D721Med (cell line): ENCODE measurements at regions not wholly inside any gene's neighbourhood (a gene's known extent, or its start where the extent isn't known, plus 50 kb on each side); places are given as distances from the start of the nearest gene placed in this dataset.
"Not testable (repeated sequence)": the region's sequence is repeated elsewhere in the genome, so short reads cannot be mapped to it uniquely, and the experiment has no call there.

Experiments
- DNase-seq: peaks from one replicate; pipeline ENCODE4 v3.0.0; 2011; ENCODE audit warnings: low spot score; ENCODE audit not compliant: insufficient read length
- FAIRE-seq: peaks from 2 replicates; lab custom pipeline; 2011; peaks lifted over from hg19 to GRCh38; lab: Jason Lieb, UNC
- TF ChIP-seq, protein P1 (sequence below): IDR thresholded peaks from 2 replicates; pipeline ENCODE4 v1.5.1; 2012; ENCODE audit warnings: mild to moderate bottlenecking, control low read depth; ENCODE audit not compliant: insufficient read depth; ENCODE audit errors: missing control alignments

DNA sequence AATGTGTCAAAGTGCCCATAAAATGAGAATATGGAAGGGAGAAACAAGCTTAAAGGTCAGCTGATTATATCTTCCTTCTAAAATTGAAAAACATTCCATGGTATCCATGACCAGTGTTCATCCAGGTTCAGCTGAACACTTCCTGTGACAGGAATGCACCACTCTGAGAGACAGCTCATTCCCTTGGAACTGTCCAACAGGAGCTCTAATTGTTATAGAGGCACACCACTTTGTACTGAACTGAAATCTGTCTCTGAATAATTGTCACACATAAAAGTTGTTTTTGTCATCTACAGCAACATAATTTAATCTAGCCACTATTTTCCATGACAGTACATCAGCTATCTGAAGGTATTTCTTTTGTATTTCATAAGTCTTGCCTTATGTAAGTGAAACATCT is 195.9 kb upstream of the ZNF804A start:
- no peak for DNase-seq
- peak; percentile 76 for FAIRE-seq
- TF ChIP-seq, protein P1, sequence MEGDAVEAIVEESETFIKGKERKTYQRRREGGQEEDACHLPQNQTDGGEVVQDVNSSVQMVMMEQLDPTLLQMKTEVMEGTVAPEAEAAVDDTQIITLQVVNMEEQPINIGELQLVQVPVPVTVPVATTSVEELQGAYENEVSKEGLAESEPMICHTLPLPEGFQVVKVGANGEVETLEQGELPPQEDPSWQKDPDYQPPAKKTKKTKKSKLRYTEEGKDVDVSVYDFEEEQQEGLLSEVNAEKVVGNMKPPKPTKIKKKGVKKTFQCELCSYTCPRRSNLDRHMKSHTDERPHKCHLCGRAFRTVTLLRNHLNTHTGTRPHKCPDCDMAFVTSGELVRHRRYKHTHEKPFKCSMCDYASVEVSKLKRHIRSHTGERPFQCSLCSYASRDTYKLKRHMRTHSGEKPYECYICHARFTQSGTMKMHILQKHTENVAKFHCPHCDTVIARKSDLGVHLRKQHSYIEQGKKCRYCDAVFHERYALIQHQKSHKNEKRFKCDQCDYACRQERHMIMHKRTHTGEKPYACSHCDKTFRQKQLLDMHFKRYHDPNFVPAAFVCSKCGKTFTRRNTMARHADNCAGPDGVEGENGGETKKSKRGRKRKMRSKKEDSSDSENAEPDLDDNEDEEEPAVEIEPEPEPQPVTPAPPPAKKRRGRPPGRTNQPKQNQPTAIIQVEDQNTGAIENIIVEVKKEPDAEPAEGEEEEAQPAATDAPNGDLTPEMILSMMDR: no peak

DNA sequence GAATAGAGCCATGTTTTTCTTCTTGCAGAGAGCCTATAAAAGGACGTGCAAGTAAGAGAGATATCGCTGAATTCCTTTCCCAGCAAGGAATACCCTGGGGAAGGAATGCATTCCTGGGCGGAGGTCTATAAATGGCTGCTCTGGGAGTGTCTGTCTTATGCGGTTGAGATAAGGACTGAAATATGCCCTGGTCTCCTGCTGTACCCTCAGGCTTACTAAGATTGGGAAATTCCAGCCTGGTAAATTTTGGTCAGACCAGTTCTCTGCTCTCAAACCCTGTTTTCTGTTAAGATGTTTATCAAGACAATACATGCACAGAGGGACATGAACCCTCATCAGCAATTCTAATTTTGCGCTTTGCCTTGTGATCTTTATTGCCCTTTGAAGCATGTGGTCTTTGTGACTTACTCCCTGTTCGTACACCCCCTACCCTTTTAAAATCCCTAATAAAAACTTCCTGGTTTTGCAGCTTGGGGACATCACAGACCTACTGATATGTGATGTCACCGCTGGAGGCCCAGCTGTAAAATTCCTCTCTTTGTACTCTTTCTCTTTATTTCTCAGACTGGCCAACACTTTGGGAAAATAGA is 191.2 kb upstream of the ZNF804A start:
- DNase-seq, FAIRE-seq: not testable (repeated sequence)

DNA sequence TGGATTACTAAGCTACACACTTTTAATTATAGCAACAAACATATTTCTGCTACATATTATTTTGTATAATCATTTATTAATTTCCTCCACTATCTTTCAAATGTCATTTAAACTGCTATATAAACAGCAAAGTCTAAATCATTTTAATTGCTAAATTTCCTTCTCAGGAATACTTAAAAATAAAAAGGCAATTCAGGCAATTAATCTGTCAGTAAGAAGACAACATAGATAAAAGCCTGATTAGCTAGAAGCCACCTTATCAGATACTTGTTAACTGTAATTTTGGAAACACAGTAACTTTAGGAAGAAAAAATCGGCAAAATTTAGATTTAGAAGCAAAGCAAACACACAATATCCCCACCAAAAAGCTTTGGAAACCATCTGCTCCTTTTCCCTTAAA is 188.2 kb upstream of the ZNF804A start:
- TF ChIP-seq, protein P1: no peak
- no peak for DNase-seq
- FAIRE-seq: no peak

DNA sequence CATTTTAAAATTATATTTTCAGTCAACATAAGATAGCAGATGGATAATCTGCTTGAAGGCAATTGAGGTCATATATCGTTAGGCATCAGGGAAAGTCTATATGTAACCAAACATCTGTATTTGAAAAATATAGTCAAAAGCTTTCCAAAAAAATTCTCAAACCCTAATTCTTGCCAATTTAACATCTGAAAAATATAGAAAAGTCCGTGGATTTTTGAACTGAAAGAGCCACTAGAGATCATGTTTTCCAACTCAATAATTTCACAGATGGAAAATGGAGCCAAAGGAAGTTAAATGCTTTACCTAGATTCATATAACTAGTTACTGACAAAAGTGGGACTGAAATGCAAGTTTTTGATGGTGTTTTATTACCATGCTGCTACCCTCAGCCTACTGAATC is 185.1 kb upstream of the ZNF804A start:
- TF ChIP-seq, protein P1: no peak
- no peak for DNase-seq
- no peak for FAIRE-seq

DNA sequence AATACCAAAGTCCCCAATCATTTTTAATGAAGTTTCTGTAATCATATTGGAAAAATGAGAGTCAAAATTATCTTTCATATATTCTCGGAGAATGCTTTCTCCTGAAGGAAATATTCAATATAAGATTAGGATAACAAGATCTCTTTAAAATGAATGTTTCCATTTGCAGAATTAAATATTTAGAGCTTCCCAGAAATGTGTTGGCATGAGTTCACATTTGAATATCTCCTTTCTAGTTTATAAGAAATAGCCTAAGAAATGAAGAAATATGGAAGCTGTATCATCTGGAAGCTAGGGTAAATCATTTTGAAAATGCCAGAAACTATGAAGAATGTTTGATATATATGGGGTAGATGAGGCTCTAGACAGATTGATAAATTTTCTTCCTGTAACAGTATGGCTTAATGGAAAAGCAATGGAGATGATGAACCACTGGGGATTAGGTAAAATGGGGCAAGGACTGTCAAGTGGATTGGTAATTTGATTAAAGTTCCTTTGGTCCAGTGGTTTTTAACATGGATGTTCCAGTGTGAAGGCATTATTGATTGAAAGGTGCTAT is 184.6 kb upstream of the ZNF804A start:
- FAIRE-seq: peak; percentile 16
- DNase-seq: no peak
- TF ChIP-seq, protein P1: no peak

DNA sequence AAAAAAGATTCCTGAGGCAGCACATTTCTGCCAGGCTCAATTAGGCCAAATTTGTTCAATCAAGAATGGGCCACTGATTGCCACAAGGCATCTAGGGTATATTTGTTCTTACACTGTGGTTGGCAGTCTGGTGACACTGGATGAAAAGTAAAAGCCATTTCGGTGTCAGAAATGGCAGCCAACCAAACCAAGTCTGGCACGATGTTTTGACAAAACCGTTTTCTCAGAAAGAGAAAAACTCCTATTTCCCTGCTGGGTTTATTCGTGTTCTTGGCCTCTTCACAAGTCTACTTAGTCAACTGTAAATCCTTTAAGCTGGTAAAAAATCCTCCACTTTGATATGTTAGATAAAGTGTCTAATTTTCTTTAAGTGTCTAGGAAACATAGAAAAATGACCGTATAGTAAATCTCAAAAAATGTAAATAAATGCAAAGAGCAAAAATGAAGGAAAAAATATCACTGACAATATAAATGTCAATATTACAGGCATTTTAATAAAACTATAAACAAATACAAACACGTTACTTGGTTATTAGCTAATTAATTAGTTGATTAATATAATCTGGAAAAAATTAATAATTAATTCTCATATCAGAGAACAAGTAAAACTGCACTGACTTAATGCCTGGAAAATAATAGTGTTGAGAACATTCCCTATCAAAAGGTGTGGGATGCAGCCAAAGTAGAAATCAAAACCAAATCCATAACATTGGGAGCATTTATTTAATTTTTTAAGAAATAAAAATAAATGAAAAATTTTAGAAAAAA is 182.0 kb upstream of the ZNF804A start:
- DNase-seq: no peak
- TF ChIP-seq, protein P1: no peak
- no peak for FAIRE-seq

DNA sequence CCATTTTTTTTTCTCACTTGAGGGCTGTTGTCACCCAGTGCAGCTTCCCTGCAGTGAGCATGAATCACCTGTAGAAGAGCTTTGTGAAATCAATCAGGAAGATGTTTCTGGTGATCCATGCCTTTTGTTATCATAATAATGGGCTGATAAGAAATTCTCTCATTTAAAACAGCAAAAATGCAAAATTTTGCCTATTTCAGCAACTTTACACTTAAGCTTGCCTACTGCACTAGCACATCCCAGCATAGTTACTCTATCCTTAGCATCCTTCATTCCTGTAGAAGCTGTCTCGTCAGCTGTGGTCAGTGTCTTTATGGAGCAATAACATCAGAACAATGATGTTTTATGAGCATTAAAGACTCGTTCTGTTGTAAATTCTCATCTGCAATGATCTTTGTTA is 178.6 kb upstream of the ZNF804A start:
- FAIRE-seq (no peak), DNase-seq (no peak)
- TF ChIP-seq, protein P1: no peak

DNA sequence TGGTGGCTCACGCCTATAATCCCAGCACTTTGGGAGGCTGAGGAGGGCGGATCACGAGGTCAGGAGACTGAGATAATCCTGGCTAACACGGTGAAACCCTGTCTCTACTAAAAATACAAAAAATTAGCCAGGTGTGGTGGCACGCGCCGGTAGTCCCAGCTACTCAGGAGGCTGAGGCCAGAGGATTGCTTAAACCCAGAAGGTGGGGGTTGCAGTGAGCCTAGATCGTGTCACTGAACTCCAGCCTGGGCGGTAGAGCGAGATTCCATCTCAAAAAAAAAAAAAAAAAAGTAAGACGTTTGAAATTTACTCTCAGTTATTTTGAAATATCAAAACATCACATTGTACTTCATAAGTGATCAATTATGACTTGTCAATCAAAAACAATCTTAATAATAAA is 176.9 kb upstream of the ZNF804A start:
- not testable (repeated sequence) for FAIRE-seq, DNase-seq
